RCC 7860 (cell line): ENCODE measurements at regions not wholly inside any gene's neighbourhood (a gene's known extent, or its start where the extent isn't known, plus 50 kb on each side); places are given as distances from the start of the nearest gene placed in this dataset.
"Not testable (repeated sequence)": the region's sequence is repeated elsewhere in the genome, so short reads cannot be mapped to it uniquely, and the experiment has no call there.

Experiments
- DNase-seq: peaks from one replicate; pipeline ENCODE4 v3.0.0-alpha.2; 2015; ENCODE audit warnings: low spot score
- FAIRE-seq: peaks from 2 replicates; lab custom pipeline; 2012; peaks lifted over from hg19 to GRCh38; lab: Jason Lieb, UNC

- FAIRE-seq, DNase-seq: not testable (repeated sequence)
These were observed 1716.9 kb downstream of the SI start for GRCh38 chr3:163361357-163361878.

- FAIRE-seq = no peak
- no peak for DNase-seq
These were observed 1730.4 kb downstream of the SI start for GRCh38 chr3:163347944-163348343.

- no peak for FAIRE-seq
These were observed 1742.9 kb downstream of the SI start for GRCh38 chr3:163335429-163335828.

GRCh38 chr3:163328680-163329079 lies 1749.6 kb downstream of the SI start:
- no peak for DNase-seq
- no peak for FAIRE-seq

More at GRCh38 chr3:163335429-163335828, 1742.9 kb downstream of the SI start:
- no peak for DNase-seq

GRCh38 chr3:163327086-163327485 lies 1751.2 kb downstream of the SI start:
- no peak for FAIRE-seq

GRCh38 chr3:163315786-163316185 lies 1762.5 kb downstream of the SI start:
- FAIRE-seq (no peak), DNase-seq (peak; percentile 29)

More at GRCh38 chr3:163327086-163327485, 1751.2 kb downstream of the SI start:
- DNase-seq = no peak

- FAIRE-seq (no peak), DNase-seq (no peak)
These were observed 1771.9 kb downstream of the SI start for GRCh38 chr3:163306405-163306804.

GRCh38 chr3:163273694-163274093 lies 1777.1 kb downstream of the OTOL1 start:
- DNase-seq (no peak), FAIRE-seq (no peak)

- no peak for FAIRE-seq
- DNase-seq = no peak
These were observed 1770.1 kb downstream of the OTOL1 start for GRCh38 chr3:163266731-163267130.

GRCh38 chr3:163261618-163262017 lies 1765.0 kb downstream of the OTOL1 start:
- FAIRE-seq = no peak
- DNase-seq = no peak

- no peak for FAIRE-seq
- no peak for DNase-seq
These were observed 1764.4 kb downstream of the OTOL1 start for GRCh38 chr3:163261056-163261455.

- FAIRE-seq = no peak
These were observed 1721.7 kb downstream of the OTOL1 start for GRCh38 chr3:163218336-163218735.

GRCh38 chr3:163213838-163214237 lies 1717.2 kb downstream of the OTOL1 start:
- no peak for DNase-seq
- FAIRE-seq = peak; percentile 7

More at GRCh38 chr3:163218336-163218735, 1721.7 kb downstream of the OTOL1 start:
- DNase-seq = no peak

GRCh38 chr3:163196815-163197374 lies 1700.3 kb downstream of the OTOL1 start:
- FAIRE-seq = no peak
- DNase-seq = no peak

- DNase-seq = no peak
These were observed 1699.6 kb downstream of the OTOL1 start for GRCh38 chr3:163196245-163196644.

GRCh38 chr3:163185721-163186350 lies 1689.2 kb downstream of the OTOL1 start:
- DNase-seq (no peak), FAIRE-seq (no peak)

More at GRCh38 chr3:163196245-163196644, 1699.6 kb downstream of the OTOL1 start:
- no peak for FAIRE-seq

- FAIRE-seq = no peak
These were observed 1679.4 kb downstream of the OTOL1 start for GRCh38 chr3:163175970-163176369.

GRCh38 chr3:163172513-163172912 lies 1675.9 kb downstream of the OTOL1 start:
- FAIRE-seq, DNase-seq: not testable (repeated sequence)

More at GRCh38 chr3:163175970-163176369, 1679.4 kb downstream of the OTOL1 start:
- DNase-seq = no peak

- no peak for FAIRE-seq
- no peak for DNase-seq
These were observed 1669.6 kb downstream of the OTOL1 start for GRCh38 chr3:163166197-163166596.

GRCh38 chr3:163159306-163159705 lies 1662.7 kb downstream of the OTOL1 start:
- FAIRE-seq = no peak
- no peak for DNase-seq

- DNase-seq = no peak
- no peak for FAIRE-seq
These were observed 1643.0 kb downstream of the OTOL1 start for GRCh38 chr3:163139600-163139999.

GRCh38 chr3:163138258-163138657 lies 1641.7 kb downstream of the OTOL1 start:
- no peak for DNase-seq
- FAIRE-seq = no peak
